Epidermal melanocyte (primary cell): ENCODE measurements at regions not wholly inside any gene's neighbourhood (a gene's known extent, or its start where the extent isn't known, plus 50 kb on each side); places are given as distances from the start of the nearest gene placed in this dataset.
"Not testable (repeated sequence)": the region's sequence is repeated elsewhere in the genome, so short reads cannot be mapped to it uniquely, and the experiment has no call there.

Experiments
- DNase-seq: peaks from one replicate; pipeline ENCODE4 v3.0.0; 2011; ENCODE audit warnings: low spot score; ENCODE audit not compliant: insufficient read length

DNA sequence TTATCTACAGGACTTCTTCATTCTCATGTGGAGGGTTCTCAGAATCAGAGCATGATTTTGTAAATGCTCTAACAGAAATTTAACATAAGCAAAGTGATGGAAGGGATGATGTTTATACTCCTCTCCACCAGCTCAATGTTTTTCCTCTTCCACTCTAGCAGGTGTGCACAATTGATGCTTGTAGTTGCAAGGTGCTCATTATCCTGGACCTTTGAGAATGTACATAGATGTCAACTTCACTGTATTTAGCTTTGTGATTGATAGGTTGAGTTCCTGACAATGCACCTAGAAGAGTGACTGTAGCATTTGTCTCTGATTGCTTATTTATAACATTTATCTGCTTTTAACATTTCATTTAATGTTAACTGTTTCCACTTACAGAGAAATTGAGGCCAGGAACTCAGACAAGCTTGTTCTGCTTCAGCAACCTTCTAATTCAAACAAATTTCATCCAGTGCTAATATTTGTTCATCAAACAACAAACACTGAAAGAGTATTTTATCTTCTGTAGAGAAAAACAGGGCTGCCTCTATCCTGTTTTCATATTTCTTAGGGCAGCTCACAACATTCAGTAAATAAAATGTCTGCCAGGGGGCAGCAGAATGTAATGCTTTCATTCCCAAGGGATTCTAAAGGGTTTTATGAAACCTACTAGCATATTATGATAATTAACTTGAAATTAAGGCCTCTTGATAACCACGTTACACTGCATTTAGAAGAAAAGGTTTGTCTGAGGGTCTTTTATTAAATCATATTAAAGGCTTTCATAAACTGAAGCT lies 127.9 kb upstream of the NOL4 start:
- DNase-seq: no peak

DNA sequence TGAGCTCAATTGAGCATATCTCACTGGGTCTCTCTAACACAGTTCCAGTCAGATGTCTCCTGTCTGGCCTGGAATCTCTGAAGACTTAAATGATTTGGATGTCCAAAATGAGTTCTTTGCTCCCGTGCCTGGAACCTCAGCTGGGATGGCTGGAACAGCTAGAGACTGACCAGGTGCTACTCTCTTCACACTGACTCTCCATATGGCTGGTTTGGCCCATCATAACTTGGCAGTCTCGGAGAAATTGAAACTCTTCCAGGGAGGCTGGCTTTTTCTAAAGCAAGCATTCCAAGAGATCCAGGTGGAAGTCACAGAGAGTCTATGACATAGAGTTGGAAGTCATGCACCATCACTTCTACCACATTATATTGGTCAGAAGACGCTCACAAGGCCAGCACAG lies 129.6 kb upstream of the NOL4 start:
- no peak for DNase-seq

DNA sequence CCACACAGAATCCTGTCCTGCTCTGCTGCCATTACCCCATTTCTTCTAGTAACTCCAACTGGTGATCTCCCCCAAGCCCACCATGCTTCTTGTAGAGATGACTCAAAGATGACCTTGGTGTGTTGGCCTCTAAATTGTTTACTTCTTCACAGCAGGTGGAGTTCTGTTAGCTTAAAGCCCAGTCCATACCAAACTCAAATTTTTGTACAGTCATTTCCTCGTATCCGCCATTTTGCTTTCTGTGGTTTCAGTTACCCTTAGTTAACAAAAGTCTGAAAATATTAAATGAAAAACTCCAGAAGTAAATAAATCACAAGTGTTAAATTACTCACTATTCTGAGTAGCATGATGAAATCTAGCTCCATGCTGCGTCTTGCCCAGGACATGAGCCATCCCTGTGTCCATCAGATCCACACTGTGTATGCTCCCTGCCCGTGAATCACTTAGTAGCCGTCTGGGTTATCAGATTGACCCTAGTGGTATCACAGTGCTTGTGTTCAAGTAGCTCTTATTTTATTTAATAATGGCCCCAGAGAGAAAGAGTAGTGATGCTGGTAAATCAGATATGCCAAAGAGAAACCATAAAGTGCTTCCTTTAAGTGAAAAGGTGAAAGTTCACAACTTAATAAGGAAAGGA lies 133.3 kb upstream of the NOL4 start:
- DNase-seq: no peak

DNA sequence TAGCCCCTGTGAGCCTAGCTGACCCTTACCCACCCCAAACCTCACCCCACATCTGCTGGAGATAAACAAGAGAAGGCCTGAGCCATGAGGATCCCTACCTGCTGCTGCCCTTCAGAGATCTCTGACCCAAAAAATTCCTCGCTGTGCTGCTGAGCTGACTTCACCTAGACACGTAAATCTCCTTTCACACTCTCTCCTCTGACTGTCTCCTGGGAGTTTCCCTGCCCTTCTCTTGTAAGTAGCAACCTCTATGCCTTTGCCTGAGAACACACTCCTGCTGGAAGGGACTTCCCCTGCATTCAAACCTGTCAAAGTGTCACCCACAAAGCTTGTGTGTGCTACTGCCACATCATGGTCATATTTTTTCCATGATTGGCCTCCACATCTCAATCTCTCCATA lies 134.2 kb upstream of the NOL4 start:
- no peak for DNase-seq

DNA sequence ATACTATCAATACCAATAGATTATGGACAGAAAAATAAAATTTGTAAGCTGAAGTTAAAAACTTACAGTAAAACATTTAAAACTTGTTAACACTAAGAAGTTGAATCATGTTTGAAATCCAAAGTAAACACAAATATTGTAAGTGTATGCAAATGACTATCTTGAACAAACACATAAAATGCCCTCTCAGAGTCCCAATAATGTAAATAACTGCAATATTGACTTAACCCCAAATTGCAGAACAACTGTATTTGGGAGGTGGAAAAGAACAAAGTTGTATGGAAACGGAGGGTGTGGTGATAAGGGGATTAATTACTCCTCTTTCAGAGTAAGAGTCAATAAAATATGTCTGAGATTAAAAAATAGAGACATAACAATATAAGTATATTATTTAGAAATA lies 140.0 kb upstream of the NOL4 start:
- no peak for DNase-seq

DNA sequence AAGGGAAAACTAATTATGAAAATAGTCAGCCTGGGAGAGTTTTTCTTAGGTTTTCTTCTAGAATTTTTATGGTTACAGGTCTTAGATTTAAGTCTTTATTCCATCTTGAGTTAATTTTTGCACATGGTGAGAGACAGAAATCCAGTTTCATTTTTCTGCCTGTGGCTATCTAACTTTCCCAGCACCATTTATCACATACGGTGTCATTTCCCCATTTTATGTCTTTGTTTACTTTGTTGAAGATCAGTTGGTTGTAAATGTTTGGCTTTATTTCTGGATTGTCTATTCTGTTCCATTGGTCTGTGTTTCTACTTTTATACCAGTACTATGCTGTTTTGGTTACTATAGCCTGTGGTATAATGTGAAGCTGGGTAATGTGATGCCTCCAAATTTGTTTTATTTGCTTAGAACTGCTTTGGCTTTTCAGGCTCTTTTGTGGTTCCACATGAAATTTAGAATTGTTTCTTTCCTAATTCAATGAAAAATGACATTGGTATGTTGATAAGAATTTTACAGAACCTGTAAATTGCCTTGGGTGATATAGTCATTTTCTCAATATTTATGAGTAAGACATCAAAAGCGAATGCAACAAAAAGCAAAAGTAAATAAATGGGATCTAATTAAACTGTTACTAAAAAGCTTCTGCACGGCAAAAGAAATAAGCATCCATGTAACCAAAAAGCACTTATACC lies 146.1 kb upstream of the NOL4 start:
- DNase-seq: no peak

DNA sequence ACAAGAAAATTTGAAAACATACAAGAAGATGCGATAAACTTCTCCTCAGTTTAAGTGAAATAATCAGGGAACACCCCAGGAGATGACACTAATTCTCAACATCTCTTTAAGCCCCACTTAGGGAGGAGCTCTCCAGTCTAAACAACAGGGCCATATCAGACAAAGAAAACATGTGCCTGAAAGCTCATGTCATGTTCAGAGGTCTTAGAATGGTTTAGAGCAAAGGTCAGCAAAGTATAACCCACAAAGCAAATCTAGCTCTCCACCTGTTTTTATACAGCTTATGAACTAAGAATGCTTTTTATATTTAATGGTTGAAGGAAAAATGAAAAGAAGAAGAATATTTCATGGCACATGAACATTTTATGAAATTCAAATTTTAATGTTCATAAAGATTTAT lies 155.6 kb upstream of the NOL4 start:
- no peak for DNase-seq

DNA sequence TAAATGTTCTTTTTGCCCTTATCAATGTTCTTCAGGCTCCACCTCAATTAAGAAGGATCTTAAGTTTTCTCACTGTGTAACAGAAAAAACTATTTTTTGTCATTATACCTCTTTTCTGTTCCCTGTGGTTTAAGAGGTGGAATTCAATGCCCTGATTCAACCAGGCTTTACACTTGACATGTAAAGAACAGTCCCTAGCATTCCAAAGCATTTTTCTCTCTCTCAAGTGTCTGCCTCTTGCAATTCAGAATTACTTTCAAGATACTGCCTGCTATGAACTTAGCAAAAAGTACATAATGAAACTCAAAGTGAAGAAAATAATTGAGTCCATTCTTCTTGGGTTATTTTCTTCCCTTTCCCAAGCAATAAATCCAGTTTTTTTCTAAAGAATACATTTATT lies 160.6 kb upstream of the NOL4 start:
- no peak for DNase-seq

DNA sequence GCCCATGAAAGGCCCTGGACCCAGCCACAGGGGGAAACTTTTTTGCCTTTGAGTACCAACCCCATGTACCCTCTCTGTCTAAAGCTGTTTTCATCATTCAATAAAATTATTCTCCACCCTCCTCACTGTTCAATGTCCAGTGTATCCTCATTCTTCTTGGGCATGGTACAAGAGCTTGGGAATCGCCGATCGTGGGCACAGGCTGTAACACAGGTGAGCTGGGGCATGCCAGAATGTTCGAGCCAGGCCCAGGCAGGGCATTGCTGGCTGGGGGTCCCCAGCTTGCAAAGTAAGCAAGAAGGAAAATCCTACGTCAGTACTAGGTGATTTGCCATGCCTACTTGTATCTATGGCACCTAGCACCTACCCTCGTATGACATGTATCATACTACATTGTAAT lies 162.1 kb upstream of the NOL4 start:
- DNase-seq: no peak

DNA sequence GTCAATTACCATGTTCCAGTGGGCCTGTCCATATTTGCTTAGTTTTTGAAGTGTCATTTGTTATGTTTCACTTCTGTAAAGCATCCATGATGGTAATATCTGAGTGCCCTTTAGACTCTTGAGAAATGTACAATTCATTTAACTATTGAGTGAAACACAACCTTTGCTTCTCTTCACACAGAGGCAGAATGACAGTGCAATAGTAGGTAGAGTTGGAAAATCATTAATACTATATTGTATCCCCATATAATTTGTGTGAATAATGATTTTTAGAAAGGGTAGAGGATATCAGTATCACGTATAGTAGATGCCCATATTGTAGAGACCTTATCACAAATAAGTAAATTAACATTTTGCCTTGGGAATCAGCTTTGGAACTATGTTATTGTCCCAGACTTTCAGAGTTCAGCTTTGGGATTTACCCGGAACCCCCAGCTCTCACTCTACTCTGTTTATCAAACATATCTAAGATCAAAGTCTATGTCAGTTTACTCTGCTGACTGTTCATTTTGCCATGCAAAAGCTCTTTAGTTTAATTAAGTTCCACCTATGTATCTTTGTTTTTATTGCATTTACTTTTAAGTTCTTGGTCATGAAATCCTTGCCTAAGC lies 172.7 kb upstream of the NOL4 start:
- no peak for DNase-seq

DNA sequence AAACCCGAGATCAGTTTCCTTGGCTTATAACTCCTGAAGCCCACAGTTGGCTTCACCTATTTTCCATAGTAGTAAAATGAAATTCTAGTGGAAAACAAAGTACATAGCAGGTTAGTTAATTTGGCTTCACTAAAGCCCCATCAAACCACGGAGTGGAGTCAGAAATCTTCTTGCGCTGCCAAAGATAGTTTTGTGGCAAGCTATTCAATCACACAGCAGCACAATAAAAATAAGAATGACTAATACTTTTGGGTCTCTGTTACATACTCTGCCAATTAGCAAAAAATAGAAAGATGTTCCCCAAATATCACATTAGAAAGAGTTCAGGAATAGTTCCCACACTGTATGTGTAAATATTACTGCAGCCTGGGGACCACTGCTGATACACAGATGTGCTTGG lies 175.2 kb upstream of the NOL4 start:
- DNase-seq: no peak

DNA sequence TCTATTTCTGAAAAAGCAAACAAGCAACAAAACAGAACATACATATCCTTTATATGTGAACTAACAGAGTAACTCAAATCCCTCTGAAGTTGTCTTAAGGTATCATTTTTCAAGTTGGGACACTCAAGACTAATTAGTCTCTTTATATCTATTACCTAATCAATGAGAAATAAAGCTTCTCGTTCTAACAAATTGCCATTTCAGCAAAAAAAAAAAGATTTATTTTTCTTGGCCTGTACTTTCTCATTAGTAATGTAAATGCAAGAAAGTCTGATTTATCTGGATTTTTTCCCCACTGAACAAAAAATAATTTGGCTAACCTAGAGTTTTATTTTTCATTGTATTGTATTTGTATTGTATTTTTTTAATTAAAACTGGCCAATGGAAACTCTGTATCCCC lies 176.1 kb upstream of the NOL4 start:
- DNase-seq: no peak

DNA sequence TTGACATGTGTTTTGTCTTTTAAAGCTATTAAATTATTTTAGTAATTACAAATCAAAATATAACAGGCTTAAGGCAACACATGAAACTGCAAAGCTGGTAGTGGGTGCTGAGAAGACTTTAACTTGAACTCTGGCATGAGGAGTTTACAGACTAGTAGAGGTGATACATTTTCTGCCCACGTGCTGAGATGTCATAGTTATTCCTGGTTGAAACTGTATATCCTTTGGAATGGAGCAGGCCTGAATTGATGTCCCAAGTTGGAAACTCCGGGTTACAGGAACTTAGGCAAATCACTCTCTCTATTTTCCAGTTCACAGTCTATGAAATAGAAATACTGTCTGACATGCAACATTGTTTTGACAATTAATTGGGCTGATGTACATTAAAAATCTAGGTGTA lies 177.1 kb upstream of the NOL4 start:
- no peak for DNase-seq

DNA sequence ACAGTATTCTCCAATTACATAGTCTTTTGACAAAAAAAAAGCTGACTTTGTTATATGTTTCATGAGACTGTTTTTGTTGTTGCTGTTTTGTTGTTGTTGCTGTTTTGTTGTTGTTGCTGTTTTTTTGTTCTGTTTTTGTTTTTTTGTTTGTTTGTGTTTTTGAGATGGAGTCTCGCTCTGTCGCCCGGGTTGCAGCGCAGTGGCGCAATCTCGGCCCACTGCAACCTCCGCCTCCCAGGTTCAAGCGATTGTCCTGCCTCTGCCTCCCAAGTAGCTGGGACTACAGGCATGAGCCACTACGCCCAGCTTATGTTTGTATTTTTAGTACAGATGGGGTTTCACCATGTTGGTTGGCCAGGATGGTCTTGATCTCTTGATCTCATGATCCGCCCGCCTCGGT lies 182.8 kb upstream of the NOL4 start:
- DNase-seq: not testable (repeated sequence)

DNA sequence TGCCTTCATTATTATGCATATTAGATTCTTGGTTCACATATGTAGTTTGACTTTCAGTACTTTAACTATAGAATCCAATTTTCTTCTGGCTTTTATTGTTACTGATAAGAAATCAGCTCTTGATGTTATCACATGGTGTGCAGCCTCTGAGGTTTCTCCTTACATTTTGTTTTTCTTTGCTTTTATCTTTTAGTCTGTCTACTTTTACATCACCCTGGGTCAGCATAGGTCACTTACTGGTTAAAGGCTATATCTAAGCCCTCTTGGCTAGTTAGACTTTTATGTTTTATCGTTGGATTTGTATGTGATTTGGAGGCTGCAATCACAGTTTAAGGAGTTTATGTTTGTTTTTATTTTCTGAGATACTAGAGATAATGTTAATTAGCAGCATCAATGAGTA lies 187.2 kb upstream of the NOL4 start:
- no peak for DNase-seq

DNA sequence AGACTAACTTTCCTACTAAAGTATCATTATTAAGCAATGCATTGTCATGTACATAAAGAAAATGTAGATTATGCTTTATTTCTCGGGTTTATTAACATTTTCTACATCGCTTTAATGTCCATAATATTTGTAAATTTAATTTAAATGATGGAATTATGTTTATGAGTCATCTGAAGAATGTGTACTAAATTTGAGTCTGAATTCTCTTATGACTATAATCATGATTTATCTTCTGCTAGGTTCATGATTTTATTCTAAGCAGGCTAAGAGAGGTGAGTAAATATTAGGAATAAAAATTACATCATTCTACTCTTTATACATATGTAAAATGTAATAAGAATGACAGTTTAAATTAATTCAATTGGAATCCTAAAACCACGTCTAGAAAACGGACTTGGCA lies 206.3 kb upstream of the NOL4 start:
- no peak for DNase-seq

DNA sequence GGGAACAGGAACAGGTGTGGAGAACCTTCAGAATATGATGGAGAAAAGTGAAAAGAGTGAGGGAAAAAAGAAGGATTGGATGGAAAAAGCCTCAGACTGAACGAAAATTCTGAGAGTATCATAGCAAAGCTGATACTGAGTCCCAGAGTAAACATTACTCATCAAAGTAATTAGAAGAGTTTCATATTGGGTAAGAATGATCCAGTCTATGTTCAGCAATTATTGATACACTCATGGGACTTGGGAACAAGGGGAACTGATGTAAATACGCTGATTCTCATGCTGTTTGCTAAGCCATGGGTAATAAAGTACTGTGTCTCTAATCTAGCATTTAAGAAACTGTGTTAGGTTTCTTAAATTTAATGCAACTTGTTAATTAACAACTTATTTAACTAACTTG lies 219.9 kb upstream of the NOL4 start:
- DNase-seq: no peak

DNA sequence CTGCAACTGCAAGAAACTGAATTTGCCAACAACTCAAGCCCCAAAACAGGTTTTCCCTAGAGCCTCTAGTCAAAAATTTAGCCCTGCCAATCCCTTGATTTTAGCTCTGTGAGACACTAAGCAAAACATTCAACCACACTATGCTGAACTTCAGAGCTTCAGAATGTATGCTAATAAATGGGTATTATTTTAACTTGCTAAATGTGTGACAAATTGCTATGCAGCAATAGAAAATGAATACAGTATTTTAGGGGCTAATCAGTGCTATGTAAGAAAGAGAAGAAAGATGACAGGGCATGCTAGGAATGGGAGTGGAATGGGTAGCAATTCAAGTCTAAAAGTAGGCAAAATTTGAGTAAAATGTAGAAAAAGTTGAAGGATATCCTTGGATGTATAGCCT lies 223.9 kb upstream of the NOL4 start:
- DNase-seq: no peak

DNA sequence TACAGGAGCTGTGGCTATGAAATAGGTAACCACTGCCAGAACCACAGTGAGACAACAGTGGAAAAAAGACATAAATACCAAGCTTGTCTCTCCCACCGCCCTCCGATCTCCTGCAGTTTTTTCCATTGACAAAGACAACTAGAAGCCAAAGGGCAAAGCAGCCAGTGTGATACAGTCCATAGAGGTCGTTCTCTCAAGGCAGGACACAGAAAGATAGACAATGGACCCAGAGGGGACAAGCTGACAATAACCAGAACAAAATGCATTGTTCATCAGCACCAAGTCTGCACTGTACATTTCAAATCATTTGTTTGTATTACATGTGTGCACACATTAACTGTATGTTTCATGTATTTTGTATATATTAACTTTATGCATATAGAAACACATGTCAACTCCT lies 233.0 kb upstream of the NOL4 start:
- DNase-seq: no peak

DNA sequence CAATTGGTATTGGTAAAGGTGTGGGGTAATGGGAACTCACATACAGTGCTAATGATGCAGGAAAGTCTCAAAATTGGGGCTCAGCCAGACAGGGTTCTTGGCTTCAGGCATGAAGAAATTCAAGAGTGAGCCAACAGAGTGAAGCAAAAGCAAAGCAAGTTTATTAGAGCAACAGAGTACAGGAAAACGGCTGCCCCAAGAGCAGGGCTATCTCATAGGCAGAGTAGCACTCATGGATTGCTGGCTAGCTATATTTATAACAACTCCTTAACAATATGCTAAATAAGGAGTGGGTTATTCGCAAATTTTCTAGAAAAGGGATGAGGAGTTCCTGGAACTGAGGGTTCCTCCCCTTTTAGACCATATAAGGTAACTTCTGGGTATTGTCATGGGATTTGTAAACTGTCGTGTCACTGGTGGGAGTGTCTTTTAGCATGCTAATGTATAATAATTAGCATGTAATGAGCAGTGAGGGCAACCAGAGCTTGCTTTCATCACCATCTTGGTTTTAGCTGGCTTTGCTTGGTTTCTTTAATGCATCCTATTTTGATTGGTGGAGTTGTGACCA lies 233.8 kb upstream of the NOL4 start:
- no peak for DNase-seq

DNA sequence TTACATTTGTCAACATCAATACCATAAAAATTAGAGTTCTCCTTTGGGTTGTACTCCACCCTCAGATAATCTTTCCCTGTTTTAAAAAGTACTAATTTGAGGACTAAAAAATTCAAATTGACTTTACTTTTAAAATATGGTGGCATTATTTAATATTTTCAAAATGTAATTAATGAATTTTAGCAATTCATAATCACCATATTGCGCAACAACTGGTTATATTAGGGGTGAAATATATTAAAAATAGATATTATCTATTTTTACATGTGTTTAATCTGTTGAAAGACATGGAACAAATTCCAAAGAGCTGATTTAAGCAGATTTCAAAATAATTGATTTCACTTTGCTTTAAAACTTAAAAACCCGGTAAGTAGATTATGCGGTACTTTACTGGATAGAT lies 236.6 kb upstream of the NOL4 start:
- no peak for DNase-seq

DNA sequence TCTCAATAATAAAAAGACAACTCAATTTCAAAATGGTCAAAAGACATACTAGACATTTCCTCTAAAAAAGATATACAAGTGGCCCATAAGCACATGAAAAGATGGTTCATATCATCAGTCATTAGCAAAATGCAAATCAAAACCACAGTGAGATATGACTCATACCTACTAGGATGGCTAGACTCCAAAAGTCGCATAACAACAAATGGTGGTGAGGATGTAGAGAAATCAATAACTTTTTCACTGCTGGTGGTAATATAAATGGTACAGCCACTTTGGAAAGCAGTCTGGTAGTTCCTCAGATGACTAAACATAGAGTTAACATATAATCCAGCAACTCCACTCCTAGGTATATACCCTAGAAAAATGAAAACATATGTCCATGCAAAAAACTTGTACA lies 242.3 kb upstream of the NOL4 start:
- no peak for DNase-seq
